MM.1S (cell line): ENCODE measurements at regions not wholly inside any gene's neighbourhood (a gene's known extent, or its start where the extent isn't known, plus 50 kb on each side); places are given as distances from the start of the nearest gene placed in this dataset.

Experiments used
- CTCF ChIP-seq: fragments of 300-600 bp; sonication (generic); IDR thresholded peaks from 2 replicates; pipeline ENCODE4 v1.5.1; 2016; ENCODE audit warnings: antibody characterized with exemption, low read length, mixed read lengths
- EZH2phosphoT487 ChIP-seq: fragments of 300-600 bp; sonication (generic); IDR thresholded peaks from 2 replicates; pipeline ENCODE4 v1.6.1; 2018; ENCODE audit warnings: antibody characterized with exemption, low read length

- no peak for TF ChIP-seq CTCF
- no peak for TF ChIP-seq EZH2phosphoT487
Measured at GRCh38 chr1:177687544-177687943, 282.3 kb downstream of the SEC16B start.
